Liver (tissue), 8 donors: ENCODE measurements at regions not wholly inside any gene's neighbourhood (a gene's known extent, or its start where the extent isn't known, plus 50 kb on each side); places are given as distances from the start of the nearest gene placed in this dataset.

Experiments used
- DNase-seq: peaks from one replicate; pipeline ENCODE4 v3.0.0-alpha.2; 2017; ENCODE audit warnings: low spot score
- H3K27ac ChIP-seq, 2 donors: one replicate each; pipeline ENCODE4 v1.7.0; 2013; ENCODE audit warnings: inconsistent platforms in 2 of 2, low read length in 2 of 2, control low read depth in 1 of 2, low read depth in 1 of 2, mild to moderate bottlenecking in 1 of 2
- H3K27me3 ChIP-seq, 4 donors: one replicate each; pipeline versions ENCODE4 v1.6.1 to v1.7.0; 2013; ENCODE audit warnings: low read length in 3 of 4, inconsistent platforms in 1 of 4, mild to moderate bottlenecking in 1 of 4, moderate library complexity in 1 of 4; ENCODE audit not compliant: control insufficient read depth in 4 of 4, insufficient read depth in 4 of 4
- H3K36me3 ChIP-seq, 4 donors: one replicate each; pipeline versions ENCODE4 v1.6.1 to v1.7.0; 2013; ENCODE audit warnings: low read length in 3 of 4, mild to moderate bottlenecking in 3 of 4, low read depth in 1 of 4, moderate library complexity in 1 of 4; ENCODE audit not compliant: control insufficient read depth in 4 of 4, insufficient read depth in 3 of 4
- H3K4me1 ChIP-seq, 4 donors: one replicate each; pipeline versions ENCODE4 v1.6.1 to v1.7.0; 2013; ENCODE audit warnings: low read length in 3 of 4, mild to moderate bottlenecking in 3 of 4, moderate library complexity in 1 of 4; ENCODE audit not compliant: control insufficient read depth in 4 of 4, insufficient read depth in 4 of 4
- H3K4me3 ChIP-seq, 3 donors: one replicate each; pipeline versions ENCODE4 v1.6.1 to v1.7.0; 2013; ENCODE audit warnings: low read length in 3 of 3, control low read depth in 1 of 3, low read depth in 1 of 3, mild to moderate bottlenecking in 1 of 3
- H3K9ac ChIP-seq, 2 donors: one replicate each; pipeline ENCODE4 v1.7.0; 2013; ENCODE audit warnings: low read length in 2 of 2, mild to moderate bottlenecking in 2 of 2, moderate library complexity in 2 of 2, control low read depth in 1 of 2, low read depth in 1 of 2
- H3K9me3 ChIP-seq, 4 donors: one replicate each; pipeline versions ENCODE4 v1.6.1 to v1.7.0; 2013; ENCODE audit warnings: low read length in 3 of 4; ENCODE audit not compliant: control insufficient read depth in 4 of 4
- ATF3 ChIP-seq: IDR thresholded peaks from 2 replicates; pipeline ENCODE4 v1.6.1; 2016; ENCODE audit warnings: antibody characterized with exemption
- CTCF ChIP-seq: fragments of 150-350 bp; IDR thresholded peaks from 2 replicates; pipeline ENCODE4 v1.5.1; 2017; ENCODE audit warnings: improper control_type of control experiment, low read depth, low read length; ENCODE audit not compliant: missing input control
- FOXA1 ChIP-seq: IDR thresholded peaks from 2 replicates; pipeline ENCODE4 v1.6.1; 2016; ENCODE audit warnings: antibody characterized with exemption
- FOXA2 ChIP-seq: IDR thresholded peaks from 2 replicates; pipeline ENCODE4 v1.6.1; 2016; ENCODE audit warnings: antibody characterized with exemption
- HNF4A ChIP-seq, 2 donors: conservative IDR thresholded peaks; 2 replicates each; pipeline ENCODE4 v1.6.1; 2016; ENCODE audit warnings: antibody characterized with exemption in 2 of 2, mild to moderate bottlenecking in 2 of 2
- HNF4G ChIP-seq: IDR thresholded peaks from 2 replicates; pipeline ENCODE4 v1.6.1; 2016; ENCODE audit warnings: antibody characterized with exemption
- JUND ChIP-seq, 2 donors: IDR thresholded peaks; 2 replicates each; pipeline ENCODE4 v1.6.1; 2016; ENCODE audit warnings: antibody characterized with exemption in 2 of 2
- MAX ChIP-seq: IDR thresholded peaks from 2 replicates; pipeline ENCODE4 v1.6.1; 2016; ENCODE audit warnings: antibody characterized with exemption
- RAD21 ChIP-seq, 2 donors: IDR thresholded peaks; 2 replicates each; pipeline ENCODE4 v1.6.1; 2016; ENCODE audit warnings: antibody characterized with exemption in 2 of 2, mild to moderate bottlenecking in 2 of 2
- REST ChIP-seq: IDR thresholded peaks from 2 replicates; pipeline ENCODE4 v1.6.1; 2016; ENCODE audit warnings: antibody characterized with exemption, mild to moderate bottlenecking
- RXRA ChIP-seq, 2 donors: IDR thresholded peaks; 2 replicates each; pipeline ENCODE4 v1.6.1; 2017 to 2018; ENCODE audit warnings: antibody characterized with exemption in 2 of 2, mild to moderate bottlenecking in 1 of 2
- TAF1 ChIP-seq: conservative IDR thresholded peaks from 2 replicates; pipeline ENCODE4 v1.6.1; 2016; ENCODE audit warnings: antibody characterized with exemption, mild to moderate bottlenecking
- YY1 ChIP-seq: IDR thresholded peaks from 2 replicates; pipeline ENCODE4 v1.6.1; 2016; ENCODE audit warnings: antibody characterized with exemption, mild to moderate bottlenecking
- ZBTB33 ChIP-seq: IDR thresholded peaks from 2 replicates; pipeline ENCODE4 v1.6.1; 2016; ENCODE audit warnings: antibody characterized with exemption
- WGBS: extraction: QIAGEN DNeasy Blood & Tissue Kit; methylation state at CpG from one replicate; pipeline ENCODE4 v1.1.7; 2013; 5-methylcytosine and 5-hydroxymethylcytosine counted together
- donor health status: healthy.
- donor health status: healthy.
- donor health status: healthy.
- donor health status: healthy.
- donor health status: healthy.

- TF ChIP-seq ZBTB33 = no peak
- no peak for TF ChIP-seq HNF4A (conservative IDR thresholded peaks at IDR 0.05)
Measured at GRCh38 chr6:167652701-167653095, 174.0 kb upstream of the AFDN start (continued).

- no peaks in the 10 kb centered on the region for H3K36me3 ChIP-seq
- TF ChIP-seq CTCF (no peak), RXRA (IDR thresholded peaks at IDR 0.05) (no peak), JUND (IDR thresholded peaks at IDR 0.05) (no peak), REST (no peak), ATF3 (no peak), TAF1 (no peak), YY1 (no peak), MAX (no peak), HNF4G (no peak), RAD21 (IDR thresholded peaks at IDR 0.05) (no peak), FOXA2 (no peak)
- no peak for DNase-seq
- no peaks in the 10 kb centered on the region for H3K9me3 ChIP-seq
- no peak overlapping the region for H3K9ac ChIP-seq
- peaks cover 3 to 6% (median 6%) of the 10 kb centered on the region in 4 donors for H3K4me1 ChIP-seq
- 96% methylated on average over 23 of the region's 23 CpGs for WGBS
- no peak overlapping the region for H3K4me3 ChIP-seq
- H3K27ac ChIP-seq = no peak overlapping the region
- H3K27me3 ChIP-seq = no peaks in the 10 kb centered on the region
Measured at GRCh38 chr6:167653561-167653960, 173.2 kb upstream of the AFDN start.

GRCh38 chr6:167654389-167654788 is 172.3 kb upstream of the AFDN start:
- no peak overlapping the region for H3K9ac ChIP-seq
- WGBS = 97% methylated on average over 4 of the region's 4 CpGs
- no peak overlapping the region for H3K27ac ChIP-seq
- H3K4me3 ChIP-seq = no peak overlapping the region
- H3K4me1 ChIP-seq = no peaks in the 10 kb centered on the region
- DNase-seq = no peak
- no peaks in the 10 kb centered on the region for H3K9me3 ChIP-seq
- no peak for TF ChIP-seq FOXA1
- no peaks in the 10 kb centered on the region for H3K27me3 ChIP-seq
- H3K36me3 ChIP-seq = no peaks in the 10 kb centered on the region
